OCI-LY3 (cell line): ENCODE measurements at regions not wholly inside any gene's neighbourhood (a gene's known extent, or its start where the extent isn't known, plus 50 kb on each side); places are given as distances from the start of the nearest gene placed in this dataset.

Source experiments
- H2AFZ ChIP-seq: fragments of 200-600, 300-600 bp; shearing (Covaris generic); 2 replicates; pipeline ENCODE4 v1.6.0; 2014; ENCODE audit warnings: antibody characterized with exemption, low read depth, low read length
- H3K27ac ChIP-seq: fragments of 200-600, 300-600 bp; sonication (generic); 2 replicates; pipeline ENCODE4 v1.5.1; 2014; ENCODE audit warnings: mild to moderate bottlenecking, low read length, moderate library complexity, mixed read lengths
- H3K27me3 ChIP-seq: fragments of 200-600, 300-600 bp; sonication (generic); 2 replicates; pipeline ENCODE4 v1.6.1; 2014; ENCODE audit warnings: low read depth, low read length, mixed read lengths
- H3K36me3 ChIP-seq: fragments of 200-600, 300-600 bp; sonication (generic); replicated peaks from 2 replicates; pipeline ENCODE3; 2014; ENCODE audit warnings: low read depth, low read length, mixed read lengths
- H3K4me1 ChIP-seq: fragments of 300-600, 200-600 bp; sonication (generic); 2 replicates; pipeline ENCODE4 v1.6.1; 2014; ENCODE audit warnings: low read length, mixed read lengths
- H3K4me2 ChIP-seq: fragments of 200-600, 300-600 bp; sonication (generic); 2 replicates; pipeline ENCODE4 v1.6.1; 2014; ENCODE audit warnings: low read length, mixed read lengths
- H3K4me3 ChIP-seq: fragments of 300-600, 200-600 bp; sonication (generic); 2 replicates; pipeline ENCODE4 v1.5.1; 2014; ENCODE audit warnings: antibody characterized with exemption, mild to moderate bottlenecking, low read length, moderate library complexity
- H3K79me2 ChIP-seq: fragments of 300-600, 200-600 bp; shearing (Covaris generic); 2 replicates; pipeline ENCODE4 v1.6.1; 2014; ENCODE audit warnings: mild to moderate bottlenecking, low read length, mixed read lengths
- H3K9ac ChIP-seq: fragments of 300-600, 200-600 bp; shearing (Covaris generic); 2 replicates; pipeline ENCODE4 v1.6.0; 2014; ENCODE audit warnings: mild to moderate bottlenecking, low read length, moderate library complexity
- H3K9me3 ChIP-seq: fragments of 200-600, 300-600 bp; shearing (Covaris generic); 2 replicates; pipeline ENCODE4 v1.6.1; 2014; ENCODE audit warnings: low read length, mixed read lengths; ENCODE audit not compliant: insufficient read depth
- H4K20me1 ChIP-seq: fragments of 200-600, 300-600 bp; sonication (generic); 2 replicates; pipeline ENCODE4 v1.6.1; 2016; ENCODE audit warnings: low read length, mixed read lengths; ENCODE audit not compliant: insufficient read depth
- EZH2phosphoT487 ChIP-seq: fragments of 200-600 bp; shearing (Covaris generic); IDR thresholded peaks from 2 replicates; pipeline ENCODE4 v1.6.1; 2018; ENCODE audit warnings: antibody characterized with exemption, mixed run types, low read depth
- TF ChIP-seq, protein P1 (sequence below): fragments of 200-600, 300-600 bp; sonication (generic); IDR thresholded peaks from 2 replicates; pipeline ENCODE4 v1.5.1; 2014; ENCODE audit warnings: antibody characterized with exemption, low read length, low read depth

GRCh38 chr2:215782965-215783364 is 230.4 kb downstream of the MREG start:
- no peak overlapping the region for H3K27ac ChIP-seq
- no peak overlapping the region for H3K4me3 ChIP-seq
- no peaks in the 10 kb centered on the region for H4K20me1 ChIP-seq
- H3K36me3 ChIP-seq = no peaks in the 10 kb centered on the region
- H2AFZ ChIP-seq = no peak overlapping the region
- TF ChIP-seq EZH2phosphoT487 = no peak
- TF ChIP-seq, protein P1, sequence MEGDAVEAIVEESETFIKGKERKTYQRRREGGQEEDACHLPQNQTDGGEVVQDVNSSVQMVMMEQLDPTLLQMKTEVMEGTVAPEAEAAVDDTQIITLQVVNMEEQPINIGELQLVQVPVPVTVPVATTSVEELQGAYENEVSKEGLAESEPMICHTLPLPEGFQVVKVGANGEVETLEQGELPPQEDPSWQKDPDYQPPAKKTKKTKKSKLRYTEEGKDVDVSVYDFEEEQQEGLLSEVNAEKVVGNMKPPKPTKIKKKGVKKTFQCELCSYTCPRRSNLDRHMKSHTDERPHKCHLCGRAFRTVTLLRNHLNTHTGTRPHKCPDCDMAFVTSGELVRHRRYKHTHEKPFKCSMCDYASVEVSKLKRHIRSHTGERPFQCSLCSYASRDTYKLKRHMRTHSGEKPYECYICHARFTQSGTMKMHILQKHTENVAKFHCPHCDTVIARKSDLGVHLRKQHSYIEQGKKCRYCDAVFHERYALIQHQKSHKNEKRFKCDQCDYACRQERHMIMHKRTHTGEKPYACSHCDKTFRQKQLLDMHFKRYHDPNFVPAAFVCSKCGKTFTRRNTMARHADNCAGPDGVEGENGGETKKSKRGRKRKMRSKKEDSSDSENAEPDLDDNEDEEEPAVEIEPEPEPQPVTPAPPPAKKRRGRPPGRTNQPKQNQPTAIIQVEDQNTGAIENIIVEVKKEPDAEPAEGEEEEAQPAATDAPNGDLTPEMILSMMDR = no peak
- no peak overlapping the region for H3K9ac ChIP-seq
- no peaks in the 10 kb centered on the region for H3K9me3 ChIP-seq
- H3K4me1 ChIP-seq = no peaks in the 10 kb centered on the region
- H3K27me3 ChIP-seq = no peaks in the 10 kb centered on the region
- H3K79me2 ChIP-seq = no peaks in the 10 kb centered on the region
- H3K4me2 ChIP-seq = no peak overlapping the region

DNA sequence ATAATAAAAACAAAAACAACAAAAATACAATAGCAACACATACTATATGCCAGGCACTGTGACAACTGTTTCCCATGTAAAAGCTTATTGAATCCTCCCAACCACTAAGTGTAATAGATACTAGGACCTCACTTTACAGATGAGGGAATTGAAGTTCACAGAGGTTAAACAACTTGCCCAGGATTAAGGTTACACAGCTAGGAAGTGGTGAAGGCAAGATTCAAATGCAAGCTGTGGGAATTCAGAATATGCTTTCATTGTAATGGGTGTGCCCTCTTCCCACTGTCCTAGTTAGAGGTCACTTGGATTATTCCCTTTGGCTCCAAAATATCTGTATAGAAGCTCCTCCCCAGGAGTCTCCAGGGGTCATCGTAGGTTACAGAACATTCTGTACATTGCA is 231.1 kb downstream of the MREG start:
- Histone ChIP-seq H3K4me1 (no peaks in the 10 kb centered on the region), H3K4me3 (no peak overlapping the region), H3K27me3 (no peaks in the 10 kb centered on the region), H2AFZ (no peak overlapping the region), H3K4me2 (no peak overlapping the region), H4K20me1 (no peaks in the 10 kb centered on the region), H3K9ac (no peak overlapping the region), H3K36me3 (no peaks in the 10 kb centered on the region), H3K79me2 (no peaks in the 10 kb centered on the region), H3K27ac (no peak overlapping the region), H3K9me3 (no peaks in the 10 kb centered on the region)
- TF ChIP-seq, protein P1 = no peak
- TF ChIP-seq EZH2phosphoT487 = no peak

DNA sequence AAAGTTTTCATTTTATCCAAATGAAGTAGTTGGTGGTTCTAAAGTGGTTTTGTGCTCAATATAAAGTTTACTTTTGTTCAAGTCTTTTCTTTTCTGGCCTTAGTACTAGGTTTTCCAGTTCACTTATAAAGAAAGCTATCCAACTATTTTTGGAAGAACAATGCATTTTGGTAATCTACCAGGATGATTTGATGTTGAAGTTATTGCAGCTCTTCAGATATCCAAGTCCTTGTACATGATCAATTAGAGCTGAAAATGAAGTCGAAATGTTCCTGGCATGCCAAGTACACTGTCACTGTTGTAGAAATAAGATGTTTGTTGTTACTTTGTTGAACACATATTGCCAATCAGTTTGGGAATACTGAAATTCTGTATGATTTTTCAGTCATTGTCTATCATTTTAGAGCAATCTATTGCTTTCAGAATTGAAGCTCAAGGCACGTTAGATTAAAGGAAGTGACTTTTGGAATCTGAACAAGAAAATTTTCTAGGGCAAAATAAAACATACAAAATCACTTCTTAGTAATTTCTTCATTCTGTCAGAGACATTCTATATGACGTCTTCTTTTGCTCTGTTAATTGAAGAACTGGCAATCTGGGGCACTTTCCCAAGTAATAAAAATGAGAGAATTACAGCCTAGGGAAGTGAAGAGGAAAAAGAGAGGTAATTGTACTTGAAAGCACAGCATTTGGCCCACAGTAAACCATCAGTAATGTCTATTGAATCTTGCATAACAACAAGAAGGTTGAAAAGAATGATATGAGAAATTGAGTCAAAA is 232.3 kb downstream of the MREG start:
- H3K27ac ChIP-seq = no peak overlapping the region
- no peaks in the 10 kb centered on the region for H4K20me1 ChIP-seq

DNA sequence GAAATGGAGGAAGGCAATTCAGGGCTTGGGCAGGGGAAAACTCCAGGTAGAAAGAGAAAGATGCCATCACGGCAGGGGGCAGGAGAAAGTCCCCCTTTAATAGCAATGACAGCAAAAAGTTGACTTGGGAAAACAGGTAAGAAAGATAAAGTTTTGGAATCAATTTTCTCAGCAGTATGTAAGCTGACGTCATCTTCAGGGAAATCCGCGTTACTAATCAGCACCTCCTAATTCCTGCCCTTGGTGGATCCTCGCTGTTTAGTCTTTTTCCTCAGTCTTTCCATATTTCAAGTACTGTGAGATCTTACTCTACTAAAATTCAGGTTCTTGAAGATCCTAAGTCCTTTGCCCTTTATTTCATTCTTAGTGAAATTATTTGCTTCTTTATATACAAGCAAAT is 233.0 kb downstream of the MREG start:
- Histone ChIP-seq H4K20me1 (no peaks in the 10 kb centered on the region), H2AFZ (no peak overlapping the region), H3K36me3 (no peaks in the 10 kb centered on the region), H3K4me1 (no peaks in the 10 kb centered on the region), H3K27me3 (no peaks in the 10 kb centered on the region), H3K4me2 (no peak overlapping the region), H3K27ac (no peak overlapping the region), H3K9ac (no peak overlapping the region), H3K9me3 (no peaks in the 10 kb centered on the region), H3K79me2 (no peaks in the 10 kb centered on the region), H3K4me3 (no peak overlapping the region)
- TF ChIP-seq, protein P1 = no peak
- no peak for TF ChIP-seq EZH2phosphoT487

More for the DNA sequence above, 232.3 kb downstream of the MREG start:
- TF ChIP-seq EZH2phosphoT487 = no peak
- TF ChIP-seq, protein P1 = no peak
- H3K4me1 ChIP-seq = no peaks in the 10 kb centered on the region
- no peaks in the 10 kb centered on the region for H3K9me3 ChIP-seq
- no peak overlapping the region for H3K4me3 ChIP-seq
- H3K27me3 ChIP-seq = no peaks in the 10 kb centered on the region
- no peak overlapping the region for H3K9ac ChIP-seq
- H2AFZ ChIP-seq = no peak overlapping the region
- no peak overlapping the region for H3K4me2 ChIP-seq
- H3K36me3 ChIP-seq = no peaks in the 10 kb centered on the region
- no peaks in the 10 kb centered on the region for H3K79me2 ChIP-seq
